T-helper 17 cell (primary cell): ENCODE measurements at regions not wholly inside any gene's neighbourhood (a gene's known extent, or its start where the extent isn't known, plus 50 kb on each side); places are given as distances from the start of the nearest gene placed in this dataset.
"Not testable (repeated sequence)": the region's sequence is repeated elsewhere in the genome, so short reads cannot be mapped to it uniquely, and the experiment has no call there.

Experiments used
- ATAC-seq: fragments of 150-1000 bp; cut with Tn5 transposase; 2 replicates; pipeline ENCODE4 v1.10.0; 2021; ENCODE audit warnings: mild to moderate bottlenecking, moderate library complexity
- DNase-seq, 3 donors: peaks; one replicate each; pipeline versions ENCODE4 v3.0.0 to v3.0.0-alpha.2; 2020 to 2021
- H3K9me3 ChIP-seq: one replicate; pipeline ENCODE4 v1.7.0; 2013; ENCODE audit warnings: low read length, mild to moderate bottlenecking; ENCODE audit not compliant: control insufficient read depth, poor library complexity, severe bottlenecking
- H3K27ac Mint-ChIP-seq: one replicate; pipeline ENCODE4 v1.8.0; 2022; ENCODE audit warnings: mild to moderate bottlenecking, moderate library complexity, mixed read lengths
- H3K27me3 Mint-ChIP-seq: one replicate; pipeline ENCODE4 v1.8.0; 2022; ENCODE audit warnings: mixed read lengths
- H3K36me3 Mint-ChIP-seq: one replicate; pipeline ENCODE4 v1.8.0; 2022; ENCODE audit warnings: low read depth, mixed read lengths
- H3K4me1 Mint-ChIP-seq: one replicate; pipeline ENCODE4 v1.8.0; 2022; ENCODE audit warnings: mild to moderate bottlenecking, mixed read lengths
- H3K4me3 Mint-ChIP-seq: one replicate; pipeline ENCODE4 v1.8.0; 2022; ENCODE audit warnings: mild to moderate bottlenecking, moderate library complexity, mixed read lengths

DNA sequence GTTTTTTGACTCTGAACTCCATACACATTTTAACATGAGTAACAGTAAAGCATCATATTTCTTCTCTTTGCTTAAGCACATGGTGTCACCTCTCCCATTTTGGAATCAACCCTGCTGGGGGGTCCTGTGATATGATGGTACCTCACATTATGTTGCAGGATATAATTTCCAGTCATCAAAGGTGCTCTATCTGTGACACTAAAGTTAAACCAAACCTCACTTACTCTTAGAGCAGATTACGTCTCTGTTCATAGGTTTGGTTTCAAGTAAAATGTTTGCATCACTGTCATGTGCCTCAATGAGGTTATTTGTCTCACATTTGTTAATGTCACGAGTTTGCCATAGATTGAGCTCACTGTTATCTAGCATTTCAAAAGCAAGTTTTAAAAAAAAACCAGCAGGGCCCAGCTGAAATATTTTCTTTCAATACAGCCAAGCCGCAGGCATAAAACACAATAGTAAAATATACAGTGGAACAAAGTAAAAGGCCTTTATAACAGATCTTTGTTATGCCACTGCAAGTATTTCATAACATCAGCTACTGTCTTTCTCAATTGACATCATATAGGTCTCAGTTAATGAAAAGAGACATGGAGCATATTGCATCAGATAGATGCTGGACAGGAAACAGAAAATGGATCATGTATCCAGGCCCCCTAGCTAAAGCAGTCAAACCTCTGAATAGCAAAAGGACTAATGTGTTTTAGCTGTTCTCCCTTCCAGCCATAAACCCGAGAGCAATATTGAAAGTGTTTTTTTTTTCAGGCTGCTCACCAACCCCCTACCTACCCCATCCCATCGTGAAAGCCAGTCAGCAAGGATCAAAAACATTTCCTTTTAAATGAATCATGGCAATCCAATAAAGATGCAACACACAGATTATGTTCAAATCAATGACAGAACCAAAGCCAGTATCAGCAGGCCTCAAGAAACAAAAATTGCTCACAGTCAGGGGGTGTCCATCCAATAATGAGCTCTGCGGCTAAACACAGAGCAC is 182.1 kb upstream of the ITGA1 start:
- no peak overlapping the region for H3K27ac Mint-ChIP-seq
- no peak for ATAC-seq

DNA sequence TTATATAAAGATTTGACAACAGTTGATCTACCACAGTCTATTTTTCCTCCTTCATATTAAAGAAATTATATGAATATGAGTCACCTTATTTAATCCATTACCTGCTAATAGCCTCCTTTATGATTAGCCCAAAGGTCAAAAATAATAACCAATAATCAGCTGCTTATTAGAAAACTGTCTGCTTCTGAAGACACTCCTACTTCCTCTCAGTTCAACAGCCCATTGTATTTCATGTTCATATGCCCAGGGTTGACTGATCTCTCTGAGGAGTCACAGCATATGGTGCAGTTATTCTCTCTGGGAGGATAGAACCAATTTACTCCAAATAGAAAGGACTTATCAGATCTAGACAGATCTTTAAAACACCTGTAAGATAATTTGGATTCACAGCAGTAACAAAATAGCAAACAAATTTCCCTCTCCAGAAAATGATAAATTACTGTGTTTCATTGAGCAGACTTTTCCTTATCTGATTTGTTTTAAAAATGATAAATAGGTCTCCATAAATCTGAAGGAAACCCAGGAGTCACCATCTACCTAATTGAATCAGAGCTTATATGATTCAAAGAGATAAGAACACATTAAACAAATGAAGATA is 180.4 kb upstream of the ITGA1 start:
- DNase-seq (no peak), ATAC-seq (no peak)
- Mint-ChIP-seq H3K27me3 (no peaks in the 10 kb centered on the region), H3K27ac (no peak overlapping the region), H3K4me1 (no peaks in the 10 kb centered on the region), H3K36me3 (no peaks in the 10 kb centered on the region), H3K4me3 (no peak overlapping the region)
- no peaks in the 10 kb centered on the region for H3K9me3 ChIP-seq

More for the DNA sequence above, 182.1 kb upstream of the ITGA1 start:
- no peaks in the 10 kb centered on the region for H3K9me3 ChIP-seq
- no peak overlapping the region for H3K4me3 Mint-ChIP-seq
- H3K4me1 Mint-ChIP-seq: no peaks in the 10 kb centered on the region
- no peak for DNase-seq
- H3K36me3 Mint-ChIP-seq: no peaks in the 10 kb centered on the region
- H3K27me3 Mint-ChIP-seq: no peaks in the 10 kb centered on the region

DNA sequence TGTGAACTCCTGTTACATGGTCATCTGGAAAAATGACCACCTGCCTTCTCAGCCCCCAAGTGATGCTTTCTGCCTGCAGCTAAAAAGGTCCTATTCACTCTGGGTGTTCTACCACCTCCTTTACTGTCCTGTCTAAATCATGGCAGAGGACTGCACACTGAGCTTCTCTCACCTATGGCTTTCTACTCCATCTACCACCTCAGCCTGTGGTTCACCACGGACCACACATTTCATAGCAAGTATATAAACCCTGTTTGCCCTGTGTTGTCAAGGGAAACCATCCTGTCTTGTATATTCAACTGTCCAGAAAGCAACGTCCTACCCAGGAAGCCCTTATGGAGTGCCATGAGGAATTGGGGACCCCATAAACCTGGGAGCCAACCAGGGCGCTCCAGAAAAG is 167.4 kb upstream of the ITGA1 start:
- H3K4me1 Mint-ChIP-seq: no peaks in the 10 kb centered on the region
- H3K27ac Mint-ChIP-seq: no peak overlapping the region
- H3K36me3 Mint-ChIP-seq: no peaks in the 10 kb centered on the region
- no peak overlapping the region for H3K4me3 Mint-ChIP-seq
- H3K9me3 ChIP-seq: no peaks in the 10 kb centered on the region
- DNase-seq (no peak), ATAC-seq (no peak)
- no peaks in the 10 kb centered on the region for H3K27me3 Mint-ChIP-seq

DNA sequence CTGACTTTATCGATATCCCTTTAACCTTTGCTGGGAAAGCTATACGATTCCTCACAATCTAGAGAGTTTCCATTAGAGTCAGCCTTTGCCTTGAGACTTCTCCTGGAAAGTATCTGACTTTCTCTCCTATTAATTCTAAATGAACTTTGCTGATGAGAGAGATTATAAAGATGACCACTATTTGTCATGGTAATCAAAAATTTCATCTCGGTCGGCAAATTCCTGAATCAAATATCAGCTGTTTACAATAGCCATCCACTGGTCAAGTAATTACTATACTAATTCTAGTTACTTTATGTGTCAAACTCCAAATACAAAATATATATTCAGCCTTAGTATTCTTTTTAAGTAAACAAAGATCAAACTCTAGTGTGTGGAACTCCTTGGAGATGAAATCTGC is 164.4 kb upstream of the ITGA1 start:
- no peaks in the 10 kb centered on the region for H3K36me3 Mint-ChIP-seq
- H3K4me1 Mint-ChIP-seq: no peaks in the 10 kb centered on the region
- ATAC-seq: no peak
- H3K4me3 Mint-ChIP-seq: no peak overlapping the region
- H3K27me3 Mint-ChIP-seq: no peaks in the 10 kb centered on the region
- H3K9me3 ChIP-seq: no peaks in the 10 kb centered on the region
- DNase-seq: no peak
- H3K27ac Mint-ChIP-seq: no peak overlapping the region

DNA sequence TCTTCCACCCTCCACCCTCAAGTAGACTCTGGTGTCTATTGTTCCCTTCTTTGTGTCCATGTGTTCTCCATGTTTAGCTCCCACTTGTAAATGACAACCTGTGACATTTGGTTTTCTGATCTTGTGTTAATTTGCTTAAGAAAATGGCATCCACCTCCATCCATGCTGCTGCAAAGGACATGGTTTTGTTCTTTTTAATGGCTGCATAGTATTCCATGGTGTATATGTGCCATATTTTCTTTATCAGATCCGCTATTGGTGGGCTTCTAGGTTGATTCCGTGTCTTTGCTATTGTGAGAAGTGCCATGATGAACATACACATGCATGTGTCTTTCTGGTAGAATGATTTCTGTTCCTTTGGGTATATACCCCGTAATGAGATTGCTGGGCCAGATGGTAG is 163.4 kb upstream of the ITGA1 start:
- no peak for ATAC-seq
- H3K9me3 ChIP-seq: no peaks in the 10 kb centered on the region
- Mint-ChIP-seq H3K4me3 (no peak overlapping the region), H3K27ac (no peak overlapping the region), H3K36me3 (no peaks in the 10 kb centered on the region), H3K27me3 (no peaks in the 10 kb centered on the region), H3K4me1 (no peaks in the 10 kb centered on the region)
- DNase-seq: no peak

DNA sequence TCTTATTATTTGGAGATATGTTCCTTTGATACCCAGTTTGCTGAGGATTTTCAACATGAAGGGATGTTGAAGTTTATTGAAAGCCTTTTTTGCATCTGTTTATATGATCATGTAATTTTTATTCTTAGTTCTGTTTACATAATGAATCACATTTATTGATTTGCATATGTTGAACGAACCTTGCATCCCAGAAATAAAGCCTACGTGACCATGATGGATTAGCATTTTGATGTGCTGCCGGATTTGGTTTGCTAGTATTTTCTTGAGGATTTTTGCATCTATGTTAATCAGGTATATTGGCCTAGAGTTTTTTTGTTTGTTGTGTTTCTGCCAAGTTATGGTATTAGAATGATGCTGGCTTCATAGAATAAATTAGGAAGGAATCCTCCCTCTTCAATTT is 161.4 kb upstream of the ITGA1 start:
- no peak overlapping the region for H3K27ac Mint-ChIP-seq
- H3K27me3 Mint-ChIP-seq: peaks cover 12% of the 10 kb centered on the region
- ATAC-seq (no peak), DNase-seq (no peak)
- H3K4me1 Mint-ChIP-seq: no peaks in the 10 kb centered on the region
- no peak overlapping the region for H3K4me3 Mint-ChIP-seq
- H3K36me3 Mint-ChIP-seq: no peaks in the 10 kb centered on the region
- no peaks in the 10 kb centered on the region for H3K9me3 ChIP-seq

DNA sequence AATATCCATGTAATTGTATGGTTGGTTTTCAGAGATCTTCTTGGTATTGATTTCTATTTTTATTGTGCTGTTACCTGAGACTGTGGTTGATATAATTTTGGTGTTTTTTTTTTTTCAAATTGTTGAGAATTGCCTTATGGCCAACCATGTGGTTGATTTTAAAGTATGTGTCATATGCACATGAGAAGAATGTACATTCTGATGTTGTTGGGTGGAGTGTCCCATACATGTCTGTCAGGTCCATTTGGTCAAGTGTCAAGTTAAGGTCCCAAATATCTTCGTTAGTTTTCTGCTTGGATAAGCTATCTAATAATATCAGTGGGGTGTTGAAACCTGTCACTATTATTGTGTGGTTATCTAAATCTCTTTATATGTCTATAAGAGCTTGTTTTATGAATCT is 160.0 kb upstream of the ITGA1 start:
- Mint-ChIP-seq H3K4me1 (no peaks in the 10 kb centered on the region), H3K27ac (no peak overlapping the region), H3K36me3 (no peaks in the 10 kb centered on the region), H3K27me3 (peaks cover 12% of the 10 kb centered on the region), H3K4me3 (no peak overlapping the region)
- ATAC-seq (no peak), DNase-seq (no peak)
- H3K9me3 ChIP-seq: no peaks in the 10 kb centered on the region

DNA sequence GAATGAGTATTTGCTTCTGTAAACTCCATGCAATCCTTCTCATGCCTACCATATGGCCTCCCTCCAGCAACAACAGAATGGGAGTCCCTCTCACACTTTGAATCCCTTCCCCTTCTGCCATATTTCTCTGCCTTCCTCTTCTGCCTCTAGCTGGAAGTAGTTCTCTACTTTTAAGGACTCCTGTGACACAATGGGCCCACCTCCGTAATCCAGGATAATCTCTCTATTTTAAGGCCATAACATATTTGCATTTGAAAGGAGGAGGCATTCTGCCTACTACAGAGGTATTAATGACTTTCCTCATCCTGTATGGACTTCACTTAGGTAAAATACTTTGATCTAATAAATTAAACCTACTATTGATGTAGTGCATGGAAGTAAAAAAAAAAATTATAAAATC is 155.4 kb upstream of the ITGA1 start:
- ATAC-seq (no peak), DNase-seq (no peak)
- no peaks in the 10 kb centered on the region for H3K4me1 Mint-ChIP-seq
- no peak overlapping the region for H3K27ac Mint-ChIP-seq
- no peaks in the 10 kb centered on the region for H3K36me3 Mint-ChIP-seq
- H3K4me3 Mint-ChIP-seq: no peak overlapping the region
- H3K9me3 ChIP-seq: no peaks in the 10 kb centered on the region
- H3K27me3 Mint-ChIP-seq: peaks cover 27% of the 10 kb centered on the region

DNA sequence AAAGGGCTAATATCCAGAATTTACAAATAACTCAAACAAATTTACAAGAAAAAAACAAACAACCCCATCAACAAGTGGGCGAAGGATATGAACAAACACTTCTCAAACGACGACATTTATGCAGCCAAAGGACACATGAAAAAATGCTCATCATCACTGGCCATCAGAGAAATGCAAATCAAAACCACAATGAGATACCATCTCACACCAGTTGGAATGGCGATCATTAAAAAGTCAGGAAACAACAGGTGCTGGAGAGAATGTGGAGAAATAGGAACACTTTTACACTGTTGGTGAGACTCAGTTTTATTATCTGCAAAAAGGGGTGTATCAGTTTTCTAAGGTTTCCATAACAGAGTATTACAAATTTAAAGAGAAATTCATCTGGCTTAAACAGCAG is 153.5 kb upstream of the ITGA1 start:
- not testable (repeated sequence) for H3K27ac Mint-ChIP-seq, H3K9me3 ChIP-seq, ATAC-seq, H3K4me3 Mint-ChIP-seq, DNase-seq, H3K36me3 Mint-ChIP-seq, H3K4me1 Mint-ChIP-seq
- peaks cover 33% of the 10 kb centered on the region for H3K27me3 Mint-ChIP-seq

DNA sequence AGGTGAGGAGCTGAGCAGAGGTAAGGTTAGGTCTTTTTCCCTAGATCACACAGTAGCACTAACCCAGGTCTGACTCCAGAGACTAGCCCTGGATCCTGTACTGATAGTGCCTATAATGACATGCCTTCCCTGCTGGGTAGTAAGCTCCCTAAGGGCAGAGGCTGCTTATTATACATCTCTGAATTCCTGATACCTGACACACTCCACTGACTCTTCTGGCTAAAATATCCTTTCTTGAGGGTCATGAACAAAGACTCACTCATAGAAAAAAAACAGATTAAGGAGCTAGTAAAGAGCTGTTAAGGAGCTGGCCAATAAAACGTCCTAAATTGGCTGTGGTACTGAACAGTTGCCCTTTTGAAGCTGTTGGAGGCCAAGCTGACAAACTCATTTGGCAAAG is 149.0 kb upstream of the ITGA1 start:
- no peak for DNase-seq
- no peak overlapping the region for H3K27ac Mint-ChIP-seq

DNA sequence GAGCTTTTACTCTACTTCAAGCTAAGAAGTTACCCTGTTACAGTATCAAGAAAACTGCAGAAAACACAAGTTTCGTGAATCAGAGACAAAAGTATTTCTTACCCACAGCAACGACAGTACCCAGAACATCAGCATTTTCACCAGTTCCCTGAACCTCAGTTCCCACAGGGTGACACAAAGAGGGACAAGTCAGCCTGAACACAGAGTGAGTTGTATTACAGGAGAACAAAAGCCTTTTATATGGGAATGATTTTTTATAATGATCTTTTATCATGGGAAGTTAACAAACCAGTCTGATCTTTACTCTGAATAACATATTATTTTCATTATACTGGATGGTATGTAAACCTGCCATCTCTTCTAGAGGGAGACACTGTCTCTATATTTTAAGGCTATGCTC is 139.0 kb upstream of the ITGA1 start:
- no peak overlapping the region for H3K4me3 Mint-ChIP-seq
- no peaks in the 10 kb centered on the region for H3K9me3 ChIP-seq
- ATAC-seq (no peak), DNase-seq (no peak)
- no peaks in the 10 kb centered on the region for H3K4me1 Mint-ChIP-seq
- peaks cover 2% of the 10 kb centered on the region for H3K36me3 Mint-ChIP-seq
- peaks cover 23% of the 10 kb centered on the region for H3K27me3 Mint-ChIP-seq
- H3K27ac Mint-ChIP-seq: no peak overlapping the region

More for the DNA sequence above, 149.0 kb upstream of the ITGA1 start:
- Mint-ChIP-seq H3K36me3 (no peaks in the 10 kb centered on the region), H3K27me3 (peaks cover 21% of the 10 kb centered on the region), H3K4me3 (no peak overlapping the region), H3K4me1 (no peaks in the 10 kb centered on the region)
- no peaks in the 10 kb centered on the region for H3K9me3 ChIP-seq
- ATAC-seq: no peak

DNA sequence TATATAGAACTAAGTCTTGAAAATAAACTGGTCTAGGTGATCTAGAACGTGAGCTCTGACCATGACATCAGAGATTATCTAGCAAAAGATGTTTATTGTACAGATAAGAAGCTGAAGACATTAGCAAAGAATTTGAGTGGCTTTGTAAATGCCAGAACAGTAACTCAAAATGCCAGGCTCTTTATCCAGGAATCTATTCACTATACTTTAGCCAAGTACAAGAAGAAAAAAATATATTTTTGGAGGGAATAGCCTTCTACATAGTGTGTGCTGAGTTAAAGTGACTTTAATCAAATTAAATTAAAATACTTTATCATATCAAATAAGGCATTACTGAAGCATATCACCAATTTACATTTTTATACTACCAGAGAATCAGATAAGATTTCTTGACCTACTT is 132.6 kb upstream of the ITGA1 start:
- no peaks in the 10 kb centered on the region for H3K9me3 ChIP-seq

DNA sequence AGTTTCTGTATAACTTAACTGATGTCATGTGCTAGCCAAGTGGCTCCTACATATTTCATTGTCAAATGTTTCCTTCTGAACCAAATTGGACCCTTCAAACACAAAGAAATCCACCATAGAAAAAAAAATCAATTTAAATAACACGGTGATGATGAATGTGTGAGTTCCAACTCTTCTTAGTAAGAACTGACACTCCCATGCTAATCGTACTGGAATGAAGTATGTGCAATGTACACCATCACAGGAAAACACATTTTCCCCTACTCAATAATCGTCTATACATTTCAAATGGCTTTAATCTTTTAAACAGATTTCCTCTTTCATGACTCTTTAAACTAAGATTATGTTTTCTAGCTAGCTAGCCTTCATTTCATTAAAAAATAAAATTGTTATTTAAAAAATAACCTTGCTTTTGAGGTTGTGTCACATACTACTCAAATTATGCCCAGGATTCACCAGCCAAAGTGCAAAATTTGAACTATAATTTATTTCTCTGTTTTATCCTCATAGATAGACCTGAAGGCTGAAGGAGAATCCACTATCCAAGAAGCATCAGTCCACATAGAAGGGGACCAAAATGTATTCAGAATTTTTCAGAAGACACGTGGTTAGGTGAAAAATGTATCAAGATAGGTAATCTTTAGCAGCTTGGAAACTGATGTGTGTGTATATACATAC is 131.0 kb upstream of the ITGA1 start:
- ATAC-seq: no peak
- H3K4me1 Mint-ChIP-seq: no peaks in the 10 kb centered on the region
- no peak overlapping the region for H3K27ac Mint-ChIP-seq
- DNase-seq: no peak
- H3K36me3 Mint-ChIP-seq: peaks cover 2% of the 10 kb centered on the region
- peaks cover 25% of the 10 kb centered on the region for H3K27me3 Mint-ChIP-seq
- no peaks in the 10 kb centered on the region for H3K9me3 ChIP-seq
- H3K4me3 Mint-ChIP-seq: no peak overlapping the region

More for the DNA sequence above, 132.6 kb upstream of the ITGA1 start:
- Mint-ChIP-seq H3K27ac (no peak overlapping the region), H3K4me1 (no peaks in the 10 kb centered on the region), H3K36me3 (peaks cover 2% of the 10 kb centered on the region), H3K4me3 (no peak overlapping the region), H3K27me3 (peaks cover 34% of the 10 kb centered on the region)
- no peak for ATAC-seq
- DNase-seq: no peak
